PC-9 (cell line): ENCODE measurements at regions not wholly inside any gene's neighbourhood (a gene's known extent, or its start where the extent isn't known, plus 50 kb on each side); places are given as distances from the start of the nearest gene placed in this dataset.

Source experiments
- BruUV-seq: library from RNA; stranded (reverse); fragments of 400-500 nt; replicated peaks from 2 replicates; lab custom pipeline; 2021; lab: Mats Ljungman, UMichigan
- CTCF ChIA-PET: fragments of 300-600 bp; sonication (Branson Sonifier 250); formaldehyde crosslinking; loops from one replicate; lab custom pipeline; 2022; ENCODE audit warnings: antibody characterized with exemption; lab: Charles Lee
- POLR2A ChIA-PET: fragments of 300-600 bp; sonication (Branson Sonifier 250); formaldehyde crosslinking; loops from one replicate; lab custom pipeline; 2022; ENCODE audit warnings: antibody characterized with exemption; ENCODE audit not compliant: unreplicated experiment; lab: Charles Lee
- DNase-seq, 2 experiments: peaks; one replicate each; pipeline versions ENCODE4 v3.0.0 to v3.0.0-alpha.2; 2015 to 2022; ENCODE audit warnings: mixed read lengths in 1 of 2
- H2AFZ ChIP-seq: fragments of 200-600 bp; sonication (generic); 2 replicates; pipeline ENCODE4 v1.8.1; 2017; ENCODE audit warnings: antibody characterized with exemption
- H3F3A ChIP-seq: fragments of 200-600 bp; sonication (generic); 2 replicates; pipeline ENCODE4 v1.8.1; 2017; ENCODE audit warnings: antibody characterized with exemption, mild to moderate bottlenecking, low read depth; ENCODE audit not compliant: insufficient read depth
- H3K27ac ChIP-seq: fragments of 200-600 bp; sonication (generic); 2 replicates; pipeline ENCODE4 v1.6.1; 2016; ENCODE audit warnings: mixed run types
- H3K27me3 ChIP-seq: fragments of 200-600 bp; sonication (generic); 2 replicates; pipeline ENCODE4 v1.6.1; 2016; ENCODE audit warnings: low read depth, mixed run types; ENCODE audit not compliant: insufficient read depth
- H3K36me3 ChIP-seq: fragments of 200-600 bp; sonication (generic); 2 replicates; pipeline ENCODE4 v1.6.1; 2016; ENCODE audit warnings: low read depth, mixed run types
- H3K4me1 ChIP-seq: fragments of 200-600 bp; sonication (generic); replicated peaks from 2 replicates; pipeline ENCODE4 v1.6.1; 2016; ENCODE audit warnings: mixed run types; ENCODE audit not compliant: insufficient read depth
- H3K4me2 ChIP-seq: fragments of 200-600 bp; sonication (generic); 2 replicates; pipeline ENCODE4 v1.6.1; 2017; ENCODE audit warnings: mixed run types
- H3K4me3 ChIP-seq: fragments of 200-600 bp; sonication (generic); 2 replicates; pipeline ENCODE4 v1.6.1; 2016; ENCODE audit warnings: mixed run types
- H3K79me2 ChIP-seq: fragments of 200-600 bp; sonication (generic); 2 replicates; pipeline ENCODE4 v1.6.1; 2017; ENCODE audit warnings: low read depth, mixed run types
- H3K9me2 ChIP-seq: fragments of 200-600 bp; sonication (generic); 2 replicates; pipeline ENCODE4 v1.8.1; 2017; ENCODE audit warnings: mild to moderate bottlenecking; ENCODE audit not compliant: insufficient read depth
- H3K9me3 ChIP-seq: fragments of 200-600 bp; sonication (generic); 2 replicates; pipeline ENCODE4 v1.8.1; 2016; ENCODE audit warnings: low read depth; ENCODE audit not compliant: insufficient read depth
- H4K20me1 ChIP-seq: fragments of 200-600 bp; sonication (generic); 2 replicates; pipeline ENCODE4 v1.8.1; 2017; ENCODE audit not compliant: insufficient read depth
- CTCF ChIP-seq: fragments of 200-600 bp; sonication (generic); conservative IDR thresholded peaks from 2 replicates; pipeline ENCODE4 v1.6.1; 2017; ENCODE audit warnings: mixed run types, antibody characterized with exemption, mild to moderate bottlenecking, moderate library complexity
- EZH2 ChIP-seq: fragments of 200-600 bp; sonication (generic); IDR thresholded peaks from 2 replicates; pipeline ENCODE4 v1.8.0; 2017; ENCODE audit warnings: antibody characterized with exemption, low read depth
- intact Hi-C: fragments of 100-400 bp; cut with micrococcal nuclease; formaldehyde crosslinking; loops from one replicate; pipeline ENCODE4 v1.10.0; 2022; ENCODE audit not compliant: unreplicated experiment

DNA sequence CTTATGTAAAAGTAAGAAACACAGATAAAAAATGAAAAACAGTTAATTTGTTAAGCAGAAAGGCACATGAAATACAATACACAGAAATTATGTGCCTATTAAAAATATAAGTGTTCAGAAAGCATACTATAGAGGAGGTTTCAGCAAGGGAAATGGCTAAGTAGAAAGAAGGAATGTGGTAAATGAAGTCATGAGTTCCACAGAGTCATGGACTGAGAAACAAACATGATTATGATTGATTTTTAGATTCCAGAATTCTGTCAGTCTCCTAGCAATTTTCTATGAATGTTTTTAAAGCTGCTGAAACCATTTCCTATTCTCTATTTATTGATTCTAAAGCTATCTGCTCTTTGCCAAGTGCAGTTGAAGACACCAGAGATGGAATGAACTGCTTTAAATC lies 1398.4 kb downstream of the ARAP2 start:
- Histone ChIP-seq H3K9me2 (no peaks in the 10 kb centered on the region), H3K4me3 (no peak overlapping the region), H3K27me3 (no peaks in the 10 kb centered on the region), H3K27ac (no peak overlapping the region), H3K4me1 (no peaks in the 10 kb centered on the region), H3K9me3 (no peaks in the 10 kb centered on the region; the same call in 1 of the 2 replicates), H3K4me2 (no peak overlapping the region), H3K36me3 (no peaks in the 10 kb centered on the region), H4K20me1 (no peaks in the 10 kb centered on the region), H3K79me2 (no peaks in the 10 kb centered on the region), H3F3A (no peaks in the 10 kb centered on the region), H2AFZ (no peak overlapping the region)
- POLR2A ChIA-PET, result no interaction called here
- intact Hi-C loops, result no loop called here
- CTCF ChIA-PET, result no interaction called here
- DNase-seq, result no peak
- BruUV-seq, result no TSS peak
- TF ChIP-seq CTCF, result no peak
- TF ChIP-seq EZH2, result no peak

GRCh38 chr4:34850421-34850820 lies 1393.9 kb downstream of the ARAP2 start:
- H3F3A ChIP-seq, result no peaks in the 10 kb centered on the region
- H3K4me1 ChIP-seq, result no peaks in the 10 kb centered on the region
- no peak overlapping the region for H2AFZ ChIP-seq
- no peak overlapping the region for H3K27ac ChIP-seq
- CTCF ChIA-PET, result no interaction called here
- H3K36me3 ChIP-seq, result no peaks in the 10 kb centered on the region
- H3K27me3 ChIP-seq, result no peaks in the 10 kb centered on the region
- no peak overlapping the region for H3K4me3 ChIP-seq
- no peak overlapping the region for H3K4me2 ChIP-seq
- no peaks in the 10 kb centered on the region for H3K79me2 ChIP-seq
- H3K9me3 ChIP-seq, result no peaks in the 10 kb centered on the region; the same call in 1 of the 2 replicates
- POLR2A ChIA-PET, result no interaction called here
- DNase-seq, result no peak
- intact Hi-C loops, result no loop called here
- no peaks in the 10 kb centered on the region for H4K20me1 ChIP-seq
- TF ChIP-seq EZH2 (no peak), CTCF (no peak)
- no TSS peak for BruUV-seq
- no peaks in the 10 kb centered on the region for H3K9me2 ChIP-seq

DNA sequence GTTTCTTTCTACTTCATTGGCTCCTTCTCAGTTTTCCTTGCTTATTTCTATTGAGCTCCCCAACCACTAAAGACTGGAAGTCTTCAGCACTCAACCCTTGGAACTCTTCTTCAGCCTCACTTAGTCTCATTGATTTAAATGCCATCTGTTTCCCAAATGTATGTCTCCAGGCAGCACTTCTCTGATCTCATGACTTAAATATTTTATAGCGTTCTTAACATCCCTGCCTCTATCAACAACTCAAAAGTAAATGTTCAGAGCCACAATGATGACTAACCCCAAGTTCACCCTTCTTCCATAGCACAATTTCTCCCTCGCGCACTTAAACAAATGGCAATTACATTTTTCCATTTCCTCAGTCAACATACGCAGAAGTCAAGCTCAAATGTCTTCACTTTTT lies 1393.3 kb downstream of the ARAP2 start:
- intact Hi-C loops, result no loop called here
- ChIA-PET POLR2A (no interaction called here), CTCF (no interaction called here)
- Histone ChIP-seq H3K4me1 (no peaks in the 10 kb centered on the region), H3K27me3 (no peaks in the 10 kb centered on the region), H3K36me3 (no peaks in the 10 kb centered on the region), H3K27ac (no peak overlapping the region), H2AFZ (no peak overlapping the region), H3K4me3 (no peak overlapping the region), H3F3A (no peaks in the 10 kb centered on the region), H3K9me3 (no peaks in the 10 kb centered on the region), H4K20me1 (no peaks in the 10 kb centered on the region), H3K79me2 (no peaks in the 10 kb centered on the region), H3K9me2 (no peaks in the 10 kb centered on the region), H3K4me2 (no peak overlapping the region)
- BruUV-seq, result no TSS peak
- no peak for DNase-seq
- TF ChIP-seq CTCF (no peak), EZH2 (no peak)
